ENCODE measurements at regions not wholly inside any gene's neighbourhood (a gene's known extent, or its start where the extent isn't known, plus 50 kb on each side); places are given as distances from the start of the nearest gene placed in this dataset.

DNA sequence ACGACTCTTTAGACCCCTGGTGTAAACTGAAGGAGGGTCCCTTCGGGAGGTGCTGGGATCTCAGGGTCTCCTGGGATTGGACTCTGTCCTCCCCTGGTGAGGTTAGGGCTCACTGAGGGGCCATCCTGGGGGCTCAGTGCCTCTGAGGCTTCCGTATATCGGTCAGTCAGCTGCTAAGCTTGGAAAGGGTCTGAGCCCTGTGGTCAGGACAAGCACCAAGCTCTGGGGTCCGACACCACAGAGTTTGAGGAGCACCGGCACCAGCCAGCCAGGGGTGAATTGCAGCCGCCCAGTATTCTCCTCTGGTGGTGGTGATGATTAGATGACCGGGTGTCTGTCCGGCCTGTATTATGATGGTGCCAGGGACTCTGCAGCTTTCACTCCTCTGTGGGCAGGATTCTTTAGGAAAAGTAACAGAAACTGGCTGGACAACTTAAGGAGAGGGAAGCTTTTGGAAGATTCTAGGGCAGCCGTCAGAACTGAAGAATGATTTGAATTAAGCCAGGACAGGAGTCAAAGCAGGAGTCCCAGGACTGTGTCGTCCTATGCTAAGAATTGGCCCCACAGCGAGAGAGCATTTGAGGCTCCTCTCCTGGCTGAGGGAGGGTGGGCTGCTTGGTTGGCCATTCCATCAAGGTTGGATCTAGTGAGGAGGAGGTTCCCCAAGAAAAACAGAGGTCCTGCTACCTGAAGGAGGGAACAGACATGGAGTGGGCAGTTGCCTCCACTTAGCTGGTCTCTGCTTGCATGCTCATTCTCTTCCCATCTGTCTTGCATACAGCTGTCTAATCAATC lies 158.6 kb upstream of the HS6ST1 start:
- peaks cover 15% of the 10 kb centered on the region for H3K4me1 Mint-ChIP-seq (ENCODE audit: low read depth, unreplicated experiment)

DNA sequence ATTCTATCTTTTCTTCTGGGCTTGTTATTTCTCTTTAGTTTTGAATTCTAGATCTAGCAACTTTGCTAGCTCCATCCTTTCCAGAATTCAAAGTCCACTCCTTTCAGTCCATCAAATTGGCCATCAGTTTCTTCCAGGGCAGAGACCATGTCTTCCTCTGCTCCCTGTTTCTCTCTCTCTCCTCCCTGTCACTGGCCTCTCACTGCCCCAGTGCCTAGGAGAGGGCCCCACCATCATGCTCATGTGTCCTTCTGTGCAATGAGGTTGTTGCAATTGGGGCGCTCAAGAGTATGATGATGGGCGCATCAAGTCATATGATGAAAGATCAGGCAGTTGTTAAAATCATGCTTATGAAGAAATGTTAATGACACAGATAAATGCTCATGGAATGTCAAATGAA lies 159.2 kb upstream of the HS6ST1 start:
- Mint-ChIP-seq H3K4me1 (ENCODE audit: low read depth, unreplicated experiment) (peaks cover 15% of the 10 kb centered on the region), H3K4me3 (ENCODE audit: unreplicated experiment) (no peak overlapping the region), H3K27ac (ENCODE audit: unreplicated experiment) (no peak overlapping the region), H3K27me3 (ENCODE audit: unreplicated experiment) (peaks cover 1% of the 10 kb centered on the region), H3K9me3 (ENCODE audit: unreplicated experiment) (peaks cover 2% of the 10 kb centered on the region), H3K36me3 (ENCODE audit: unreplicated experiment) (peaks cover 5% of the 10 kb centered on the region)
- TF ChIP-seq, protein P1, sequence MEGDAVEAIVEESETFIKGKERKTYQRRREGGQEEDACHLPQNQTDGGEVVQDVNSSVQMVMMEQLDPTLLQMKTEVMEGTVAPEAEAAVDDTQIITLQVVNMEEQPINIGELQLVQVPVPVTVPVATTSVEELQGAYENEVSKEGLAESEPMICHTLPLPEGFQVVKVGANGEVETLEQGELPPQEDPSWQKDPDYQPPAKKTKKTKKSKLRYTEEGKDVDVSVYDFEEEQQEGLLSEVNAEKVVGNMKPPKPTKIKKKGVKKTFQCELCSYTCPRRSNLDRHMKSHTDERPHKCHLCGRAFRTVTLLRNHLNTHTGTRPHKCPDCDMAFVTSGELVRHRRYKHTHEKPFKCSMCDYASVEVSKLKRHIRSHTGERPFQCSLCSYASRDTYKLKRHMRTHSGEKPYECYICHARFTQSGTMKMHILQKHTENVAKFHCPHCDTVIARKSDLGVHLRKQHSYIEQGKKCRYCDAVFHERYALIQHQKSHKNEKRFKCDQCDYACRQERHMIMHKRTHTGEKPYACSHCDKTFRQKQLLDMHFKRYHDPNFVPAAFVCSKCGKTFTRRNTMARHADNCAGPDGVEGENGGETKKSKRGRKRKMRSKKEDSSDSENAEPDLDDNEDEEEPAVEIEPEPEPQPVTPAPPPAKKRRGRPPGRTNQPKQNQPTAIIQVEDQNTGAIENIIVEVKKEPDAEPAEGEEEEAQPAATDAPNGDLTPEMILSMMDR (IDR thresholded peaks at IDR 0.05; ENCODE audit: partially characterized antibody, unreplicated experiment) = no peak
- no peak for DNase-seq

More for the DNA sequence above, 158.6 kb upstream of the HS6ST1 start:
- Mint-ChIP-seq H3K27ac (ENCODE audit: unreplicated experiment) (no peak overlapping the region), H3K36me3 (ENCODE audit: unreplicated experiment) (peaks cover 5% of the 10 kb centered on the region), H3K4me3 (ENCODE audit: unreplicated experiment) (no peak overlapping the region), H3K27me3 (ENCODE audit: unreplicated experiment) (peaks cover 1% of the 10 kb centered on the region), H3K9me3 (ENCODE audit: unreplicated experiment) (peaks cover 2% of the 10 kb centered on the region)
- DNase-seq = no peak
- TF ChIP-seq, protein P1 (IDR thresholded peaks at IDR 0.05; ENCODE audit: partially characterized antibody, unreplicated experiment) = no peak

DNA sequence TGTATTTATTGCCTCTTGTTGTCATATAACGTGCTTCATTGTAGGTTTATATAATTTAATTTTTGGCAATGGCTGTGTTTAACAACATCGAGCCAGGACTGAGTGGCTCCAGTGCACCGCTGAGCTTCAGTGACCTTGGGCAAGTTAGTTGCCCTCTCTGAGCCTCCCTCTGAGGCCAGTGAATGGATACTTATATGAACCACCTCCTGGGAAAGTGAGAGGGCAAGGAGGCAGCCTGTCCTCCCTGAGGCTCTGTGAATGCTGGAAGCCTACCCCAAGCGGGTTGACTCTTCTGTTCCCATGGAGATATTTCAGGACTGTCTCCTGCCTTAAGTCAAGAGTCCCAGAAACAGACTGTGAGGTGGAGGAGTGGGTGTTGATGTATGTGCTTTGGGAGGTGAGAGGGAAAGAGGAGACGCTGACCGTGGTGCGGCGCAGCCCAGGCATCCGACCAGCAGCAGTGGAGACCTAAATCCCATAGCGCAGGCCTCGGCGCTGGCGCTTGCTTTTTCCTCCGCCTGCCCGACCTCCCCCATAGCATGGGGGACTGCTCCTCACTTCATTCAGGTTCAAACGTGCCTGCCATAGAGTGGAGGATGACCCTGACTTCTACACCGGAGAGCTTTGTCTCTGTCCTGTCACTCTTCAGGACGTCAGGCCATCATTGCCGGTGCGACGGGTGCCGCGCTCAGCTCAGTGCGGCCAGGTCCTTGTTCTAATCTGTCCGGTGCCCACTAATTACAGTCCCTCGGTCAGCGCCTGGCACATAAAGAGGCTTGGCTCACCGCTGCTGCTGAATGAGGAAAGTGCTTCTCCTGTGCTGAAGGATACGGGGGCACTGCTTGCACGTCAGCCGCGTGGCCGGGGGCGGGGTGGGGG lies 167.3 kb upstream of the HS6ST1 start:
- H3K27ac Mint-ChIP-seq (ENCODE audit: unreplicated experiment) = no peak overlapping the region
- no peak overlapping the region for H3K4me3 Mint-ChIP-seq (ENCODE audit: unreplicated experiment)
- DNase-seq = no peak
- H3K4me1 Mint-ChIP-seq (ENCODE audit: low read depth, unreplicated experiment) = no peaks in the 10 kb centered on the region
- no peaks in the 10 kb centered on the region for H3K27me3 Mint-ChIP-seq (ENCODE audit: unreplicated experiment)
- H3K36me3 Mint-ChIP-seq (ENCODE audit: unreplicated experiment) = peaks cover 5% of the 10 kb centered on the region
- TF ChIP-seq, protein P1 (IDR thresholded peaks at IDR 0.05; ENCODE audit: partially characterized antibody, unreplicated experiment) = no peak
- H3K9me3 Mint-ChIP-seq (ENCODE audit: unreplicated experiment) = peaks cover 6% of the 10 kb centered on the region

DNA sequence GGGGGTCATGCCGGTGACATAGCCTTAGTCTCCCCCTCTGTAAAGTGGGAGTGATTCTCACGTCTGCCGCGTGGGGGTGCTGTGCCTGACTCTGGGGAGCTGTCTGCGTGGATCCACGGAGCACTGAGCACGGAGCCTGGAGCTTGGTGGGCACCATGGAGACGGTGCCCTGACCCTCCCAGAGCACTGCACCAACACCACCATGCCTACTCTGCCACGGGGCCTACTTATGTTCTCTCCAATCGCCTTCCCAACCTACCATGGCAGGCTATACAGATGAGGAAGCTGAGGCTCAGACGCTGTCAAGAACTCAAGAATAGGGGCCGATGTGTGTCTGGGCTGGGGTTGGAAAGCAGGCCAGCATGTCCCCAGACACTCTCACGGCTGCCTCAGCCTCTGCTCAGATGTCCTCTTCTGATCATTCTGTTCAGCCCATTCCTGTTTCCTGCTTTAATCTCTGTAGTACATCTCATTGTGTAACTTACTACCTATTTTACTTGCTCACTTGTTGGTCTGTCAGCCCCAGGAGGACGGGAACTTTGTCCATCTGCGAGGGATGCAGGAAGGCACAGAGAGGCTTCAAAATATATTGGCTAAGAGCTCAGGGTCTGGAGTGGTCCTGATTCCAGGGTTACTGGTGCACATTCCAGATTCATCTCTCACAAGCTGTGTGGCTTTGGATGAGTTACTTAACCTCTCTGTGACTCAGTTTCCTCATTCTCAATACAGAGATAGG lies 168.1 kb upstream of the HS6ST1 start:
- no peaks in the 10 kb centered on the region for H3K27me3 Mint-ChIP-seq (ENCODE audit: unreplicated experiment)
- no peak for DNase-seq
- no peak overlapping the region for H3K27ac Mint-ChIP-seq (ENCODE audit: unreplicated experiment)
- no peak overlapping the region for H3K4me3 Mint-ChIP-seq (ENCODE audit: unreplicated experiment)
- H3K36me3 Mint-ChIP-seq (ENCODE audit: unreplicated experiment) = peaks cover under 1% of the 10 kb centered on the region
- H3K4me1 Mint-ChIP-seq (ENCODE audit: low read depth, unreplicated experiment) = no peaks in the 10 kb centered on the region
- TF ChIP-seq, protein P1 (IDR thresholded peaks at IDR 0.05; ENCODE audit: partially characterized antibody, unreplicated experiment) = no peak
- peaks cover 4% of the 10 kb centered on the region for H3K9me3 Mint-ChIP-seq (ENCODE audit: unreplicated experiment)

All from glutamatergic neuron (in vitro differentiated cells).